HG03095 (cell line): ENCODE measurements at regions not wholly inside any gene's neighbourhood (a gene's known extent, or its start where the extent isn't known, plus 50 kb on each side); places are given as distances from the start of the nearest gene placed in this dataset.
"Not testable (repeated sequence)": the region's sequence is repeated elsewhere in the genome, so short reads cannot be mapped to it uniquely, and the experiment has no call there.

ENCODE experiments used
- ATAC-seq: cut with Tn5 transposase; IDR thresholded peaks from one replicate; pipeline ENCODE4 v1.9.1; 2021; ENCODE audit warnings: moderate library complexity; ENCODE audit not compliant: unreplicated experiment

DNA sequence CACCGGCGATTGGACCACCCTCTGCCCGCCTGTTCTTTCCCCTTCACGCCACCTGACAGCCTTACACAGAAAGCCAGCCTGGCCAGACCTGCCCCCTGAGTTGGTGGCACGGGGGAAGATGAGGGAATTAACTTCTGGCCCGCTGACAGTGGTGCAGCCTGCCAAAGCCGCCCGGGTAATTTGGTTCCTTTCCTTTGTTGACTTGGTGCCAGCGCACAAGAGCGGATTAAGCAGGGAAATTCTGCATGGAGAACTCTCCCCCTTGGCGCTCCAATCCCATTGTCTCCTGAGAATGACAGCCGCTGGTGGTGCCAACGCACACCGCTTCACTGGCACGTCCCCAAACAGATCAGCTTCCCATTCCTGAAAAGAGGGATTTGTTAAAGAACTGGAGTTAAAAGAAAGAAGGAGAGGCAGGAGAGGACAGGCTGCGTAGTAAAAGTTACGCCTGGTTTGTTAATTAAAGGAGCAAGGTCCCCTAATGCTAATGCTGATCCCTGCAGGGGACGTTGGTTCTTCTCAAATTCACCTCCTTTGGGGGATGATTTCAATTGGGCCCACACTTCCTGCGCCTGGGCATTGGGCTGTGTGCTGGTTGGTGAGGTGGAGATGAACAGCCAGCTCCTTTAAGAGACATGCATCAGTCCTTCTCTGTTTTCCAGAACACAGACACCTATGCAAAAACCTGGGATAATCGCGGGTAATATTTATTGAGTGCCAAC, 286.8 kb downstream of the MYCN start:
- ATAC-seq = no peak

DNA sequence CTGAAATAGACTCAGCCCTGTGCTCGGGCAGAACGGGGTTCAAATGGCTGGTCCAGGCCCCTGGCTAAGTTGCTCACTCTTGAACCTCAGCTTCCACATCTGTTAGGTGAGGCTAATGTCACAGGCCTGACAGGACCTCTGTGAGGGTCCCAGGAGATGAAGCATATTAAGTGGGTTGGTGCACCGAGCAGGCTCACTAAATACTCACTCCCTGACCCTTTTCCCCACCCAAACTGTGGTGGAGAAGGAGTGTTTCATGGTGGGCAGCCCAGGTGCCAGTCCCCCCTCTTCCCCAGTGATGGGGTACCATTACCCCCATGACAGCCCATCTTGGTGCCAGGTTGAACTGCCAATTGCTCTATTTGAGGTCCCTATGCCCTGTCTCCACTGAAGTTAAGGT, 286.0 kb downstream of the MYCN start:
- no peak for ATAC-seq

DNA sequence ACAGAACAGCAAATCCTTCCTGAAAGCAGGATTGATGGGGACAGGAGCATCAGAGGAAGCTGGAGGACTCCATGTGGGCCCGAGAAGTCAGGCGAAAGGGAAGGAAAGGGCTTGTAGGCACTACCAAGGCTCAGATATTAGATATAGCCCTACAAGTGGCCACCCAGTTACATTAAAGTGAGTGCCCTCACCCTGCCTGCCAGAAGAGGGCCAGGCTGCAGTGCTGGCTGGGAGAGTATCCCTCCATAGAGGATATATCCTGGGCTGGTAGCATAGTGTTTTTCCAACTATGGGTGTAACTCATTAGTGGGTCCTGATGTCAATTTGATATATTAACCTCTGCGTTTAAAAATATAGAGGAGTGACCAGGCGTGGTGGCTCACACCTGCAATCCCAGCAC, 285.2 kb downstream of the MYCN start:
- no peak for ATAC-seq

DNA sequence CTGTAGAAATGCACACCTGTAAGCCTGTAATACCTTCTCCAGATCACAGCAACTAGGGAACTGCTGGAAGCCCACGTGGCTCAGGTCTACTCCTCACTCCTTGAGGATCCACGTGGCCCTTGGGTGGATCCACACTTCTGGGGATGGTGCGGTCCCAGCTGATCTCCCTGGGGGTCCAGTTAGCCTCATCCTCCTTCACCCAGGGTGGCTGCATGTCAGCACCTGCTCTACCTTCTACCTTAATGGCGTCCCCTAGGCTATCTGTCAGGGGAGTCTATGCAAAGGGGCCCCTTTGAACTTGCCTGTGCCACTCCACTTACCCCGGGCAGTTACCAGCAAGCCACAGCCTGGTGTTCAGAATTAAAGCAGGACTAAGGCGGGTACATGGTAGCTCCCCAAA, 284.7 kb downstream of the MYCN start:
- ATAC-seq = no peak

DNA sequence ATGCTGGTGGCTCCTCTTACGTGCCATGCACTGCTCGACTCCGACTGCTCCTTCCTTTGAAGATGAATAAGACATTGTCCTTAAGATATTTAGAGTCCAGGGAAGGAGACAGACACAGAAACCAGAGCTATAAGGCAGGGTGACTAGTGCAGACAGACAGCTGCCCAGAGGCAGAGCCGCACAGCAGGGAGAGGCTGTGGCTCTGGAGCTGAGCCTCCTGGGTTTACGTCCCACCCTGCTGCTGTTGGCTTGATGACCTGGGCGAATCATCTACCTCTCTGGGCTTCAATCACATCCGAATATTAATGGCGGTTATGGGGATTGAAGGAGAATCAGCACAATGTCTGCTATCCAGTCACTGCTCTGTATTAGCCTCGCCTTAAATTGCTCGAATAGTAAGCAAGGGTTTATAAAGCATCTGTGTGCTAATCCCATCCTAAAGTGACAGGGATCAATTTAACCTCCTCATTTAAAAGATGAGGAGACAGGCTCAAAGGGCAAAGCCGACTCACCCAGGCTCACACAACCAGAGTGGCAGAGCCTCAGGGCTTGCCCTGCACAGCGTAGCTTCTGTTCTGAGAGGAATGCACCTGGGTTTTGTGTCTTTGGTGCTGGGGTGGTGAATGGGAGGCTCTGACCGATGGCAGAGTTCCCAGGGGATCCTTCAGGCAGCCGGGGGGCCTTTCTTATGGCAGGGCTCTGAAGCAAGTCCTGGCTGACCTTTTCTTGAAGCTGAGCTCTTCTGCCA, 284.1 kb downstream of the MYCN start:
- ATAC-seq = no peak

DNA sequence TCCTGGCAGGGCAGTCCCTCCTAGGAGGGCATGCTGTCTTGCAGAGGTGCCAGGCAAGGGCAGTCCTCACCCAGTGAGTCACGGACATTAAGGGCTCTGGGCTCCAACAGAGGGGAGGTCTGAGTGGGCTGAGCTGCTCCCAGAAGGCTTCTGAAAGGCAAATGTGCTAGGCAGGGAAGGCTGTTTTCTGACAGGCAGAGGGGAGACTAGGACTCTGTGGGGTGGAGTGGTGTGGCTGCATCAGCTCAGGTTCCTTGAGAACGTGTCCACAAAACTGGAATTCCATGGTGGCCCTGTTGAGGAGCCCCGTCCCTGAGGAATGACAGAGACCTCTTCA, 283.5 kb downstream of the MYCN start:
- no peak for ATAC-seq

DNA sequence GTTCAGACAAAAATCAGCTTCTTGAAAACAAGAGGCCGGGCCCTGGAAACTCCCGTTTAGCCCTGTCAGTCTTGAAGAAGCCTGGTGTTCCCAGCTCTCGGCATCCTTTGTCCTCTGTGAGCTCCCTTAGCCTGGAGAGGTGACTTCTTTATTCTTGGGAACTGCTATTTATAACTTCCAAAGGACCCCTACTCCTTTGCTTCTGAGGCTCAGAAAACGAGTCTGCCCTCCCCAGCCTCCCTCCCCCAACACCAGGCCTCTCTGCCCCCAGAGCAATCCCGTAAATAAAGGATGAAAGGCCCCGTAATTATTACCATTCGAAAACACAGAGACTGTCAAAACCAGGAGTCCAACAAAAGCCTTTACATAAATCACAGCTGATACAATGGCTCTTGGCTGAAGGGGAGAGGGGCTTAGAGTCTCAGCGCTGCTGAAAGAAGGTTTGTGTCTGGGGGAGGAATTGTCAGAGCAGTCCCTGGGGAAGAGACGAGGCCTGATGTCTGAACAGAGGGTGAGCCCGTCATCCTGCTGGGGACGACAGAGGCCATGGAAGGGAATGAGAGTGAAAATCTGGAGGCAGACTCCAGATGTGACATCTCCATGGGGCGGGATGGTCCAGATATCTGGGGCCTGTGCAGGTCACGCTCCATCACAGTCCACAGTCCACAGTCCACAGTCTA, 283.0 kb downstream of the MYCN start:
- ATAC-seq = no peak

DNA sequence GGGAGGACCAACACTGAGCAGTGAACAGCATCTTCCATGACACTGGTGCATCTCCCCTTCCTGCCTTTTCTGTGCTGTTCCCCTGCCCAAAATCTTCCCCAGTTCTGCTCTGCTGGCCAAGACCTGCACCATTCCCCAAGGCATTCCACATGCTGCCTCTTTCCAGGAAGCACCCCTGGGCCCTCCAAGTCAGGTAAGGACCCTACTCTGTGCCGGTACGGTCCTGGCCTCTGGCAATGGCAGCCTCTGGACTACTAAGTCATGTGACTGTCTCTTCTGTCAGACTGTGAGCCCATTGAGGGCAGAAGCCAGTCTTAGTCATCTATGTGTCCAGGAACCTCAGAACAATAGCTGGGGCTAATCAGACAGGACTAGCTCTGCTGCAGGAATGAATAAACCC, 282.0 kb downstream of the MYCN start:
- no peak for ATAC-seq

DNA sequence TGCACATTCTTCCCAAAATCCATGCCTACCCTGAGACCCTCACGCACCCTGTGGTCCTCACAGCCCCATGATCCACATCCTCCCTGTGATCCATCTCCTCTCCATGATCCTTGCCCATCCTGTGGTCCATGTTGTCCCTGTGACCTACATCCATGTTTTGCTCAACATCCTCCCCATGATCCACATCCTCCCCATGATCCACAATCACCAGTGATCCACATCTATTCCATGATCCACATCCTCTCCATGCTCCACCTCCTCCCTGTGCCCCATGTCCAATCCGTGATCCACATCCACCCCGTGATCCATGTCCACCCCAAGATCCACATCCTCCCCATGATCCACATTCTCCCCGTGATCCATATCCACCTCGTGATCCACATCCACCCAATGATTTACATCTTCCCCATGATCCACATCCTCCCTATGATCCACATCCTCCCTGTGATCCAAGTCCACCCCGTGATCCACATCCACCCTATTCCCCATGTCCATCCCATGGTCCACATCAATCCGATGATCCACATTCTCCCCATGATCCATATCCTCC, 281.2 kb downstream of the MYCN start:
- ATAC-seq = no peak

DNA sequence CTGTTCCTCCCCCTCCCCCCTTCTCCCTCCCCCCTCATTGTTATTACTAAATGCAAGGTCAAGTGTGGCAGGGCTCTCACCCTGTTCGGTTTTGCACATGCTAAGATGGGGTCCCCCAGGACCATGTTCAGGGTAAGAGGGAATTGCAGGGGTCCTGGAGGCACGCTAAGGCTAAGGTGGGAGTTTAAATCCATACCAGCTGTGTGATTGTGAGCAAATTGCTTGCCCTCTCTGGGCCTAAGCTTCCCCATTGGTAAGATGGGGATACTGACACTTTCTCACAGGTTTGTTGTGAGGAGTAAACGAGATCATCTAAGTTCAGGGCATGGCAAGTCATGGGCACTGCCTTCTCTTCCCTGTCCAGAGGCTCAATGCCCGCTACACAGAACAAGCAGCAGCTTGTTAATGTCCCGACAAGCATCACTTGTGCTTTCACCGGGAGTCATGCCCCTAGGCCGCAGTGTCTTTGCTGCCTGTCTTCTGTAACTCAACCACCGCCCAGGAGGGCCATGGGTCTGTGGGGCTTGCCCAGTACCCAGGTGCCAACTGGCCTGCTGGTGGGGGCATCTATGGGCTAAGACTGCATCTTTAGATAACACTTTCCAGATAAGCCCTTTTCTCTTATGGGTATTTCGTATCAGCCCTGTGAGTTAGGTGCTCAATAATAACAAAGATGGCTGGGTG, 279.1 kb downstream of the MYCN start:
- ATAC-seq = no peak

DNA sequence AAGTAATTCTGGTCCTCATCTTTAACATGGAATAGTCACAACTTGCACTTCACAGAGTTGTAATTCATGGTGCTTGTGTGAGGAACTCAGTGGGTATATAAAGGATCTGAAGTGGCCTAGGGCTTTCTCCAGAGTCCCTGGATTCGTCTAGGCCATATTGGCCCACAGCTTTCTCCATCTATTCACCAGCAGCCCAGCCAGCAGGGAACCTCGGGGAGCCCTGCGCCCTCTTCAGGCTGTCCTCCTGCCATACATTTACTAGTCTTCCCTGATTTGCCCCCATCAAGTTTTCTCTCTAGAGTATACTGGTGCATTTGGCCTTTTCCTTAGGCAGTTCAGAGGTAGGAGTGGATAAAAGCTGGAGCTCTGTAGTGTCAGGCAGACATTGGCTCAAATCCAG, 278.3 kb downstream of the MYCN start:
- ATAC-seq = no peak

DNA sequence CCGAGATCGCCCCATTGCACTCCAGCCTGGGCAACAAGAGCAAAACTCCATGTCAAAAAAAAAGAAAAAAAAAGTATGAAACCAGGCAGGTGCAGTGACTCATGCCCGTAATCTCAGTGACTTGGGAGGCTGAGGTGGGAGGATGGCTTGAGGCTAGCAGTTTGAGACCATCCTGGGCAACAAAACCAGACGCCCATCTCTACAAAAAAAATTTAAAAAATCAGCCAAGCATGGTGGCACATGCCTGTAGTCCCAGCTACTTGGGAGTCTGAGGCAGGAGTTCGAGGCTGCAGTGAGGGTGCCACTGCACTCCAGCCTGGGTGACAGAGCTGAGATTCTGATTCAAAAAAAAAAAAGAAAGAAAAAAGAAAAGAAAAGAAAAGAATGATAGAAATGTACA, 277.8 kb downstream of the MYCN start:
- ATAC-seq = no peak

DNA sequence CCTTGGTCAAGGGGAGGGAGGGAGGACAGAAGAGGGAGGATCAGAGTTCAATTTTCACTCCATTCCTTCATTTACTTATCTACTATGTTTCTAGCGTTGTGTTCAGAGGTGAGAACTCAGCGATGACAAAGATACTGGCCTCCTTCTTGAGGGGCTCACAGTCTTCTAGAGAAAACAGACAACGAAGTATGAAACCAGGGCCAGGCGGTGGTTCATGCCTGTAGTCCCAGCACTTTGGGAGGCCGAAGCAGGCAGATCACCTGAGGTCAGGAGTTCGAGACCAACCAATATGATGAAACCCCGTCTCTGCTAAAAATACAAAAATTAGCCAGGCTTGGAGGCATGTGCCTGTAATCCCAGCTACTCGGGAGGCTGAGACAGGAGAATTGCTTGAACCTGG, 277.4 kb downstream of the MYCN start:
- ATAC-seq = not testable (repeated sequence)

DNA sequence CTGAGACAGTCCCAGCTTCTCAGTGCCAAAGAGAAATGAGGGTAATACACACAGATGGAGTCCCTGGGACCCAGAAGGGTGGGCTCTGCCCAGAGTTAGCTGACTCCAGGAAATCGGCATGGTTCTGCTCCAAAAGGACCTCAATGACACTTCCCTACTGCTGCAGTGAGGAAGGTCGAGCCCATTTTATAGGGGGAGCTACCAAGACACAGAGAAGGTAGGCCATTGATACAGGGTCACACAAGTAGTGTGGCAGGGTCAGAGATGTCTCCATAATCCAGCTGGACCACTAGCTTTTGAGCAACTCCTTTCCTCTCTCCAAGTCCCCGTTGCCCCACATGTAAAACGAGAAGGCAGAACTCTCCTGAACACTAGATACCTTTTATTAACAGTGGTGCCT, 276.9 kb downstream of the MYCN start:
- ATAC-seq = no peak

DNA sequence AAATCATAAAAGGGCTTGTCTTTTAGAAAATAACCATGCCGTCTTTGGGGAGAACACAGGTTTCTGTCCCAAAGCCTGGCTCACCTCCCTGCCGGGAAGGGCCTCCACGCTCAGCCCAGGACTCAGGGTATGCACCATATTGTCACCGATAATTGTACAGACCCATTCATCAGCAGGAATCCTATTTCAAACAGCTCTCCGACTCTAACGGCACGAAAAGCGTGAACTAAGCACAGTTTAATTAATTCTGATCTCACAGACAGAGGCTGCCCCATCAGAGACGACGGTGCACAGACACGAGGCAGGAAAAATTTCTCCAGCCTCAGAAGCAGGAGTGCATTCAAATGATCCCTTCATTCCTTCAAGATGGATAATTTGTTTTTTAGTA, 276.2 kb downstream of the MYCN start:
- no peak for ATAC-seq

DNA sequence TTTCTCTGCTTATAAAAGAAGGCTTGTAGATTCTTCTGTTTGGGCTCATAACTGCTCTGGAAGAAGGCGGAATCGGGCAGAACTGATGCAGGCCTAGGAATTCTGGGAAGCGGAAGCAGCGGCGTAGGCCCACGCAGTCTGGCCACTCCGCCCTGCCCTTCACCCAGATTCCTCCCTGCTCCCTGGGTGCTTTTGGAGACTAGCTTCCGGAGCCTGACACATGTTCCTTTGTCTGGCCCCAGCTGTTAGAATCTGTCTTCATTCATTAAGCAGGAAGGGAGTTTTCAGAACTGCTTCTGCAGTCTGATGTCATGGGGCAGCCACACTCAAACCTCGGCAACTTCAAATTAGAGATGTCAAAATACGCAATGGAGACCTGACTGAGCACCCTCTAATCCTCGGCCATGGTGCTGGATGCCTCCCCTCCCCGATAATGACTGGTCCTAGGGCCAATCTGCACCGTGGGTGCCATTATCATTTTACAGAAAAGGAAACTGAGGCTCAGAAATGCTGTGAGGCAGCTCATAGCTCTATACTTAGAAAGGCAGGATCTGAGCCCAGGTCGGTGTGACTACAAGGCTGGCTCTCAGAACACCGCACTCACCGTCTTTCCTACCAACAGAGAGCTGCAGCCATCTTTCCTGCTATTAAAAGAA, 275.7 kb downstream of the MYCN start:
- no peak for ATAC-seq

DNA sequence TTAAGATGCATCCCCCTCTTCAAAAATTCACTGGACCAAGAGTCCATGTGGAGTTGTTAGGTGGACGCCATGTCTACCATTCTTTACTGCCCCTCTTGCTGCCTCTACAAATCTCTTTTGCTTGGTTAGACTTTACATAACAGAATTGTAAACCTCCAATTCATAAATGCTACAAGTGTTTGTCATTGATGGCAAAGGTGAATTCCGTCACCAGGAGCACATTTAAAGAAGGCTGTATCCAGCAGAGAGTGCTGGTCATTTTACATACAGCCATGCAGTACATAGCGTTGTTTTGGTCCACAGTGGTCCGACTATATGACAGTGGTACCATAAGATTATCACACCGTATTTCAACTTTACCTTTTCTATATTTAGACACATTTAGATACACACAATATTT, 274.5 kb downstream of the MYCN start:
- ATAC-seq = no peak

DNA sequence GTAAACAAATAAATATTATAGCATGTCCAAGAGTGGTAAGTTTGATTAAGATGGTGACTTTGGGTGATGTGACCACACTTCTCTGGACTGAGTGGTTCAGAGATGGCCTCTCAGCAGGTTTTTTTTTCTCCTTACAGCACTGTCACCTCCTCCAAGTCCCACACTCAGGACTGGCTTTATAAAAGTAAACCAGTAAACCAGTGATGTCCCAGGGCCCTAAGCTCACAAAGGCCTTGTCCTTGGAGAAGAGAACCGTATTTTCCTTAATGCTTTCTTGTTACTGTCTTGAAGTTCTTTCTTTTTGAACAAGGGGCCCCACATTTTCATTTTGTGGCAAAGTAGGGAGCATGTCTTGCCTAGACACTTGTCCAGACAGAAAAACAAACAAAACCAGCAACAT, 274.0 kb downstream of the MYCN start:
- ATAC-seq = no peak

DNA sequence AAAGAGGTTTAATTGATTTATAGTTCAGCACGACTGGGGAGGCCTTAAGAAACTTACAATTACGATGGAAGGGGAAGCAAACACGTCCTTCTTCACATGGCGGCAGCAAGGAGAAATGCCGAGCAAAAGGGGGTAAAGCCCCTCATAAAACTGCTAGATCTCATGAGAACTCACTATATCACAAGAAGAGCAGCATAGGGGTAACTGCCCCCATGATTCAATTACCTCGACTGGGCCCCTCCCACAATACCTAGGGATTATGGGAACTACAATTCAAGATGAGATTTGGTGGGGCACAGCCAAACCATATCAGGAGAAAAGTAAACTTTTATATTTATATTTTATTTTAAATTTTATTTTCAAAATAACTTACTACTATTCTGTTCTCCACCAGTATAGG, 272.0 kb downstream of the MYCN start:
- ATAC-seq = no peak

DNA sequence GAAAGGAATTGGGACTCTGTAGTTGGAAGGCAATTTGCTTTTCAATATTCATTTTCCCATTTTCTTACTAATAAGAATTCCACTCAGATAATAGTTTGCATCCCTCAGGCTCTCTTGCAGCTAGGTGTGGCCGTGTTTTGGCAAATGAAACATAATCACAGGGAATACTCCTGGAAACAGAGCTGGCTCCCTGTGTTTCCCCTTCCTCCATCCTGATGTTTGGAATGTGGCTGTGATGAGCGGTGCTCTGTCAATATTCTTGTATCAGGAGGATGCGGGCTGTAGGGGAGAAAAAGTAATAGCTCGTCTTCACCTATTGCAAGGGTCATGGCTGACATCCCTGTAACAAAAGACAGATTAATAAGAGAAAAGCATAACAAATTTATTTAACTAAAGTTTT, 271.0 kb downstream of the MYCN start:
- ATAC-seq = no peak

DNA sequence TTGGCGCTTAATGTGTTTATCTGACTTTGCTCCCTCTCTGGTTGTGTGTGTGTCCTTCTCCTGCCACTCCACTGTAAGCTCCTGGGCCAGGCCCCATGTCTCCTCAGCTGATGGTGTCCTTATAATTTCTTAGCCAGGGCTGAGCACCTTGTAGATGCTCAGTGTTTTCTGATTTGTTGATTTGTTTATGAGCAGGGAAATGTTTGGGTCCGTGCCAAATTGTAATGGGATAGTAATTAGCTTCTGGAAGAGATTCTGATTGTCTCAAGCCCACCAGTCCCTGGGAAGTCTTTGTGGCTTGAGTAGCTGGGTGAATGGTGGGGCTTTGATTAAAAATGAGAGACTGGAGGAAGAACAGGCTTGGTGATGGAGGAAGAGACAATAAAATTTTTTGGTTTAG, 270.5 kb downstream of the MYCN start:
- no peak for ATAC-seq
